Motor neuron (in vitro differentiated cells): ENCODE measurements at regions not wholly inside any gene's neighbourhood (a gene's known extent, or its start where the extent isn't known, plus 50 kb on each side); places are given as distances from the start of the nearest gene placed in this dataset.

Experiments
- ATAC-seq, 8 experiments: fragments of 200-7000 bp; cut with Tn5 transposase; replicated peaks in 6 of 8; 2 replicates each; pipeline ENCODE4 v1.8.0; 2021; ENCODE audit warnings: mild to moderate bottlenecking in 8 of 8, moderate library complexity in 8 of 8
- H3K27ac ChIP-seq, 2 donors: fragments of 250-450 bp; sonication (Bioruptor Pico); 2 replicates each; pipeline ENCODE4 v1.9.0; 2021; ENCODE audit warnings: antibody characterized with exemption in 2 of 2, mild to moderate bottlenecking in 2 of 2, moderate library complexity in 1 of 2
- H3K4me1 ChIP-seq, 2 donors: fragments of 250-450 bp; sonication (Bioruptor Pico); replicated peaks in 1 of 2; 2 replicates each; pipeline ENCODE4 v1.6.1; 2021; ENCODE audit warnings: antibody characterized with exemption in 2 of 2, mild to moderate bottlenecking in 2 of 2, moderate library complexity in 1 of 2
- H3K4me3 ChIP-seq, 5 donors: fragments of 250-450 bp; sonication (Bioruptor Pico); 2 replicates each; pipeline ENCODE4 v1.9.0; 2021; ENCODE audit warnings: antibody characterized with exemption in 5 of 5, mild to moderate bottlenecking in 5 of 5, moderate library complexity in 4 of 5
- WGBS, 10 experiments: fragments of 450-650 bp; shearing (Covaris generic); methylation state at CpG; one replicate each; pipeline ENCODE4 v1.0.0; 2022; 5-methylcytosine and 5-hydroxymethylcytosine counted together
- in situ Hi-C, 9 experiments: fragments of 400-800 bp; cut with MboI; loops; one replicate each; pipeline ENCODE4 v1.15.0; 2021; ENCODE audit warnings: low sequenced_read_pairs in 9 of 9, low pct_unique_long_range_greater_than_20kb in 2 of 9; ENCODE audit not compliant: unreplicated experiment in 9 of 9

GRCh38 chr20:40218971-40219370 is 470.1 kb downstream of the MAFB start:
- Histone ChIP-seq H3K4me1 (peaks cover 9 to 13% of the 10 kb centered on the region in 2 donors), H3K4me3 (no peak overlapping the region), H3K27ac (no peak overlapping the region)
- in situ Hi-C loops = no loop called here
- ATAC-seq = peak in 1 of 8 experiments; percentile 11
- WGBS, 10 experiments = 17 to 86% (median 53%) methylated on average over 2 of the region's 2 CpGs; no CpG with 5 or more reads in 5 of the 10 experiments

- Histone ChIP-seq H3K4me1 (peaks cover 9 to 13% of the 10 kb centered on the region in 2 donors), H3K27ac (no peak overlapping the region), H3K4me3 (no peak overlapping the region)
- in situ Hi-C loops = no loop called here
- 0 to 100% (median 24%) methylated on average over 1 to 6 of the region's 7 CpGs; no CpG with 5 or more reads in 1 of the 10 experiments for WGBS, 10 experiments
- peak in 5 of 8 experiments; percentile 96 to 98 (median 98) for ATAC-seq
These were observed 470.6 kb downstream of the MAFB start for GRCh38 chr20:40218316-40218969.

GRCh38 chr20:40207655-40208054 is 481.4 kb downstream of the MAFB start:
- H3K4me3 ChIP-seq = no peak overlapping the region
- no peak overlapping the region for H3K27ac ChIP-seq
- H3K4me1 ChIP-seq = no peaks in the 10 kb centered on the region
- in situ Hi-C loops = no loop called here
- WGBS, 10 experiments = 20 to 90% (median 67%) methylated on average over 1 of the region's 1 CpG; no CpG with 5 or more reads in 3 of the 10 experiments
- no peak for ATAC-seq

GRCh38 chr20:40205971-40206370 is 483.1 kb downstream of the MAFB start:
- ATAC-seq = no peak
- WGBS, 10 experiments = 0 to 100% (median 79%) methylated on average over 1 to 2 of the region's 2 CpGs; no CpG with 5 or more reads in 1 of the 10 experiments
- H3K4me1 ChIP-seq = no peaks in the 10 kb centered on the region
- in situ Hi-C loops = no loop called here
- H3K27ac ChIP-seq = no peak overlapping the region
- H3K4me3 ChIP-seq = no peak overlapping the region

- in situ Hi-C loops = no loop called here
- ATAC-seq = no peak
- 17 to 83% (median 40%) methylated on average over 1 of the region's 1 CpG; no CpG with 5 or more reads in 5 of the 10 experiments for WGBS, 10 experiments
These were observed 486.0 kb downstream of the MAFB start for GRCh38 chr20:40203032-40203431.

GRCh38 chr20:40197691-40198090 is 491.3 kb downstream of the MAFB start:
- H3K4me3 ChIP-seq = no peak overlapping the region
- peak in 1 of 8 experiments; percentile 72 for ATAC-seq
- no peak overlapping the region for H3K27ac ChIP-seq
- H3K4me1 ChIP-seq = no peaks in the 10 kb centered on the region
- 22 to 100% (median 73%) methylated on average over 1 to 4 of the region's 4 CpGs for WGBS, 10 experiments
- in situ Hi-C loops = no loop called here

More at GRCh38 chr20:40203032-40203431, 486.0 kb downstream of the MAFB start:
- Histone ChIP-seq H3K4me3 (no peak overlapping the region), H3K27ac (no peak overlapping the region), H3K4me1 (no peaks in the 10 kb centered on the region)

- WGBS, 10 experiments = 0 to 100% (median 68%) methylated on average over 1 to 2 of the region's 2 CpGs; no CpG with 5 or more reads in 1 of the 10 experiments
- in situ Hi-C loops = no loop called here
- Histone ChIP-seq H3K27ac (no peak overlapping the region), H3K4me3 (no peak overlapping the region), H3K4me1 (no peaks in the 10 kb centered on the region)
- no peak for ATAC-seq
These were observed 492.1 kb downstream of the MAFB start for GRCh38 chr20:40196846-40197436.

GRCh38 chr20:40195742-40196141 is 493.3 kb downstream of the MAFB start:
- no peak overlapping the region for H3K27ac ChIP-seq
- 26 to 89% (median 75%) methylated on average over 3 to 6 of the region's 6 CpGs; no CpG with 5 or more reads in 2 of the 10 experiments for WGBS, 10 experiments
- no peak for ATAC-seq
- H3K4me3 ChIP-seq = no peak overlapping the region
- in situ Hi-C loops = no loop called here
- no peaks in the 10 kb centered on the region for H3K4me1 ChIP-seq

GRCh38 chr20:40192529-40192928 is 496.5 kb downstream of the MAFB start:
- in situ Hi-C loops = no loop called here
- H3K4me1 ChIP-seq = no peaks in the 10 kb centered on the region
- H3K4me3 ChIP-seq = no peak overlapping the region
- no peak overlapping the region for H3K27ac ChIP-seq
- no peak for ATAC-seq

- Histone ChIP-seq H3K4me1 (no peaks in the 10 kb centered on the region), H3K27ac (no peak overlapping the region), H3K4me3 (no peak overlapping the region)
- ATAC-seq = peak in 2 of 8 experiments; percentile 33 to 61
- 31 to 100% (median 63%) methylated on average over 1 to 3 of the region's 4 CpGs; no CpG with 5 or more reads in 1 of the 10 experiments for WGBS, 10 experiments
- in situ Hi-C loops = no loop called here
These were observed 497.0 kb downstream of the MAFB start for GRCh38 chr20:40192081-40192480.

- H3K4me3 ChIP-seq = no peak overlapping the region
- H3K27ac ChIP-seq = no peak overlapping the region
- in situ Hi-C loops = no loop called here
- no peaks in the 10 kb centered on the region for H3K4me1 ChIP-seq
- 33 to 100% (median 64%) methylated on average over 1 to 4 of the region's 4 CpGs; no CpG with 5 or more reads in 2 of the 10 experiments for WGBS, 10 experiments
- peak in 1 of 8 experiments; percentile 42 for ATAC-seq
These were observed 497.5 kb downstream of the MAFB start for GRCh38 chr20:40191573-40191972.

- no peak overlapping the region for H3K27ac ChIP-seq
- peak in 2 of 8 experiments; percentile 69 to 84 for ATAC-seq
- no peak overlapping the region for H3K4me3 ChIP-seq
- no peaks in the 10 kb centered on the region for H3K4me1 ChIP-seq
- in situ Hi-C loops = no loop called here
- WGBS, 10 experiments = 0 to 100% (median 72%) methylated on average over 2 of the region's 2 CpGs; no CpG with 5 or more reads in 1 of the 10 experiments
These were observed 499.4 kb downstream of the MAFB start for GRCh38 chr20:40189621-40190020.

GRCh38 chr20:40188319-40188718 is 500.7 kb downstream of the MAFB start:
- ATAC-seq = no peak
- Histone ChIP-seq H3K4me1 (no peaks in the 10 kb centered on the region), H3K4me3 (no peak overlapping the region), H3K27ac (no peak overlapping the region)
- in situ Hi-C loops = no loop called here
- WGBS, 10 experiments = 40 to 86% (median 64%) methylated on average over 1 to 2 of the region's 2 CpGs; no CpG with 5 or more reads in 4 of the 10 experiments
